Caco-2 (cell line): ENCODE measurements at regions not wholly inside any gene's neighbourhood (a gene's known extent, or its start where the extent isn't known, plus 50 kb on each side); places are given as distances from the start of the nearest gene placed in this dataset.

ENCODE experiments used
- BruUV-seq: library from RNA; stranded (reverse); fragments of 400-500 nt; replicated peaks from 2 replicates; lab custom pipeline; 2021; lab: Mats Ljungman, UMichigan
- CTCF ChIA-PET: fragments of 300-600 bp; sonication (Branson Sonifier 250); formaldehyde crosslinking; loops from one replicate; lab custom pipeline; 2022; ENCODE audit warnings: antibody characterized with exemption; lab: Charles Lee
- POLR2A ChIA-PET: fragments of 300-600 bp; sonication (Branson Sonifier 250); formaldehyde crosslinking; loops from one replicate; lab custom pipeline; 2022; ENCODE audit warnings: antibody characterized with exemption; lab: Charles Lee
- DNase-seq, 2 experiments: peaks; one replicate each; pipeline versions ENCODE4 v3.0.0 to v3.0.0-alpha.2; 2020 to 2022
- H3K27me3 ChIP-seq: replicated peaks from 2 replicates; pipeline ENCODE4 v1.6.0; 2011; ENCODE audit warnings: low read length; ENCODE audit not compliant: control insufficient read depth, insufficient read depth
- H3K36me3 ChIP-seq: 2 replicates; pipeline ENCODE4 v1.5.1; 2011; ENCODE audit warnings: low read length; ENCODE audit not compliant: control insufficient read depth, insufficient read depth
- H3K4me1 ChIP-seq: fragments of 250-450 bp; sonication (Bioruptor Pico); 2 replicates; pipeline ENCODE4 v1.5.1; 2020; ENCODE audit warnings: mild to moderate bottlenecking
- H3K4me3 ChIP-seq: 2 replicates; pipeline ENCODE4 v1.5.1; 2011; ENCODE audit warnings: low read depth, mild to moderate bottlenecking, control low read depth, low read length
- H3K9me3 ChIP-seq: fragments of 250-450 bp; sonication (Bioruptor Pico); 2 replicates; pipeline ENCODE4 v1.5.1; 2020; ENCODE audit warnings: mild to moderate bottlenecking, moderate library complexity
- H3K27ac Mint-ChIP-seq: one replicate; pipeline ENCODE4 v1.8.0; 2022; ENCODE audit warnings: mixed read lengths; ENCODE audit not compliant: unreplicated experiment
- H3K27me3 Mint-ChIP-seq: one replicate; pipeline ENCODE4 v1.8.0; 2022; ENCODE audit warnings: mixed read lengths; ENCODE audit not compliant: insufficient read depth, unreplicated experiment
- H3K36me3 Mint-ChIP-seq: one replicate; pipeline ENCODE4 v1.8.0; 2022; ENCODE audit warnings: mild to moderate bottlenecking, mixed read lengths; ENCODE audit not compliant: insufficient read depth, unreplicated experiment
- H3K4me1 Mint-ChIP-seq: one replicate; pipeline ENCODE4 v1.8.0; 2022; ENCODE audit warnings: low read depth, mixed read lengths; ENCODE audit not compliant: unreplicated experiment
- H3K4me3 Mint-ChIP-seq: one replicate; pipeline ENCODE4 v1.8.0; 2022; ENCODE audit warnings: mild to moderate bottlenecking, moderate library complexity, mixed read lengths; ENCODE audit not compliant: unreplicated experiment
- H3K9me3 Mint-ChIP-seq: one replicate; pipeline ENCODE4 v1.8.0; 2022; ENCODE audit warnings: mixed read lengths; ENCODE audit not compliant: unreplicated experiment
- intact Hi-C: fragments of 100-400 bp; cut with micrococcal nuclease; formaldehyde crosslinking; loops from one replicate; pipeline ENCODE4 v1.10.0; 2022; ENCODE audit not compliant: unreplicated experiment
- TF ChIP-seq, protein P1 (sequence below), 2 experiments: fragments of 200-600 bp in 1 of 2; IDR thresholded peaks; 1 replicate in 1 of 2; 2 replicates in 1 of 2; pipeline versions ENCODE4 v1.5.1 to v1.8.0; 2011 to 2022; ENCODE audit warnings: antibody characterized with exemption in 1 of 2, control low read depth in 1 of 2, inconsistent platforms in 1 of 2, low read depth in 1 of 2, low read length in 1 of 2, mild to moderate bottlenecking in 1 of 2, moderate library complexity in 1 of 2; ENCODE audit not compliant: insufficient read depth in 1 of 2, severe bottlenecking in 1 of 2, unreplicated experiment in 1 of 2

DNA sequence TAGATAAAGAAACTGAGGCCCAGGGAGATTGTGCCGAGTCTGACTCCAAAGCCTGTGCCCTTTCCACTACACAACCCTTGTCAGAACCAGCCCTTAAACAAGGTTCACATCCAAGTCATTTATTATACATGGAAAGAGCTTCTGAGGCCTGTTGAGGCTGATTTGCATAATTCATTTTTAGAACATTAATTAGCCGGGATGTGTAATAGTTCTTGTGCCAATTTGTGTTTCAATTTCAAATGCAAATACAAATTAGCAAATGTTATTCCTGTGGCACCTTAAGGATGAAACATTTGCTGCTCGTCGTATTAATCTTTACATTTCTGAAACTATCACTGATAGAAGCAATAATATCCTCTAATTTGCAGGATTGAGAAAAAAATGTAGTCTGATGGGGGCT lies 174.9 kb downstream of the MYCN start:
- H3K36me3 Mint-ChIP-seq: no peaks in the 10 kb centered on the region

DNA sequence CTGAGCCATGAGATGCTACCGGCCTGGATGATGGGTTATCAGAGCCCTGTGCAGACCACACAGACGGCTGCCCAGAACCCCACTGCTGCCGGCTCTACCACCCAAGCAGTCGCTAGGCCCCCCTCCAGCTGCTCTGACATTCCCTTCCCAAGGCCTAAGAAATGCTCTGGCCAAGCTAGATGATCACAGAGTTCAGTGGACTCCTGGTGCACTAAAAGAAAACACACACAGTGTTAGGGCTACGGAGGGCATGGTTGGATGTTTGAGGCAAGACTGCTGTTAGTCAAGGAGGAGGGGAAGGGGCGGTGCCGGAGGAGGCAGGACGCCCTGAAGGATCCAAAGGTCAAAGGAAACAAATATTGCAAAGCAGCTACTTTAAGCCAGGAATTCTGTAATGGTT lies 174.5 kb downstream of the MYCN start:
- ChIA-PET POLR2A (interaction anchor here (1.0 kb wide), 2 partner anchors 12 to 175 kb away, joined by 3 to 4 read pairs; partner anchors contain the start of gene MYCN), CTCF (interaction anchor here (0.8 kb wide), 1 partner anchor 42 kb away, joined by 3 read pairs; no protein-coding TSS in a partner anchor)
- no TSS peak for BruUV-seq
- Mint-ChIP-seq H3K9me3 (no peaks in the 10 kb centered on the region), H3K4me3 (no peak overlapping the region), H3K27ac (no peak overlapping the region), H3K27me3 (no peaks in the 10 kb centered on the region), H3K4me1 (peaks cover 12% of the 10 kb centered on the region), H3K36me3 (no peaks in the 10 kb centered on the region)
- intact Hi-C loops: loop anchor here (1.0 to 5.0 kb wide), 6 partner anchors 11 to 310 kb away; partner anchors contain the start of gene MYCN
- Histone ChIP-seq H3K27me3 (no peaks in the 10 kb centered on the region), H3K4me1 (peaks cover 36% of the 10 kb centered on the region), H3K36me3 (no peaks in the 10 kb centered on the region), H3K4me3 (no peak overlapping the region), H3K9me3 (no peaks in the 10 kb centered on the region)
- peak; percentile 83 to 88 for DNase-seq
- TF ChIP-seq, protein P1, sequence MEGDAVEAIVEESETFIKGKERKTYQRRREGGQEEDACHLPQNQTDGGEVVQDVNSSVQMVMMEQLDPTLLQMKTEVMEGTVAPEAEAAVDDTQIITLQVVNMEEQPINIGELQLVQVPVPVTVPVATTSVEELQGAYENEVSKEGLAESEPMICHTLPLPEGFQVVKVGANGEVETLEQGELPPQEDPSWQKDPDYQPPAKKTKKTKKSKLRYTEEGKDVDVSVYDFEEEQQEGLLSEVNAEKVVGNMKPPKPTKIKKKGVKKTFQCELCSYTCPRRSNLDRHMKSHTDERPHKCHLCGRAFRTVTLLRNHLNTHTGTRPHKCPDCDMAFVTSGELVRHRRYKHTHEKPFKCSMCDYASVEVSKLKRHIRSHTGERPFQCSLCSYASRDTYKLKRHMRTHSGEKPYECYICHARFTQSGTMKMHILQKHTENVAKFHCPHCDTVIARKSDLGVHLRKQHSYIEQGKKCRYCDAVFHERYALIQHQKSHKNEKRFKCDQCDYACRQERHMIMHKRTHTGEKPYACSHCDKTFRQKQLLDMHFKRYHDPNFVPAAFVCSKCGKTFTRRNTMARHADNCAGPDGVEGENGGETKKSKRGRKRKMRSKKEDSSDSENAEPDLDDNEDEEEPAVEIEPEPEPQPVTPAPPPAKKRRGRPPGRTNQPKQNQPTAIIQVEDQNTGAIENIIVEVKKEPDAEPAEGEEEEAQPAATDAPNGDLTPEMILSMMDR (IDR thresholded peaks at IDR 0.05; ENCODE audit: insufficient read depth in 1 of 2, low read depth in 1 of 2, low read length in 1 of 2, severe bottlenecking in 1 of 2, unreplicated experiment in 1 of 2): no peak

More for the DNA sequence above, 174.9 kb downstream of the MYCN start:
- Histone ChIP-seq H3K9me3 (no peaks in the 10 kb centered on the region), H3K36me3 (no peaks in the 10 kb centered on the region), H3K27me3 (no peaks in the 10 kb centered on the region), H3K4me3 (no peak overlapping the region), H3K4me1 (peaks cover 36% of the 10 kb centered on the region)
- H3K27me3 Mint-ChIP-seq: no peaks in the 10 kb centered on the region
- ChIA-PET CTCF (interaction anchor here (0.8 kb wide), 1 partner anchor 43 kb away, joined by 3 read pairs; no protein-coding TSS in a partner anchor), POLR2A (interaction anchor here (1.0 kb wide), 2 partner anchors 13 to 175 kb away, joined by 3 to 4 read pairs; partner anchors contain the start of gene MYCN)
- no TSS peak for BruUV-seq
- H3K27ac Mint-ChIP-seq: no peak overlapping the region
- peaks cover 12% of the 10 kb centered on the region for H3K4me1 Mint-ChIP-seq
- no peaks in the 10 kb centered on the region for H3K9me3 Mint-ChIP-seq
- no peak overlapping the region for H3K4me3 Mint-ChIP-seq
- intact Hi-C loops: loop anchor here (1.0 to 5.0 kb wide), 6 partner anchors 11 to 310 kb away; partner anchors contain the start of gene MYCN
- TF ChIP-seq, protein P1 (IDR thresholded peaks at IDR 0.05; ENCODE audit: insufficient read depth in 1 of 2, low read depth in 1 of 2, low read length in 1 of 2, severe bottlenecking in 1 of 2, unreplicated experiment in 1 of 2): no peak
- no peak for DNase-seq

DNA sequence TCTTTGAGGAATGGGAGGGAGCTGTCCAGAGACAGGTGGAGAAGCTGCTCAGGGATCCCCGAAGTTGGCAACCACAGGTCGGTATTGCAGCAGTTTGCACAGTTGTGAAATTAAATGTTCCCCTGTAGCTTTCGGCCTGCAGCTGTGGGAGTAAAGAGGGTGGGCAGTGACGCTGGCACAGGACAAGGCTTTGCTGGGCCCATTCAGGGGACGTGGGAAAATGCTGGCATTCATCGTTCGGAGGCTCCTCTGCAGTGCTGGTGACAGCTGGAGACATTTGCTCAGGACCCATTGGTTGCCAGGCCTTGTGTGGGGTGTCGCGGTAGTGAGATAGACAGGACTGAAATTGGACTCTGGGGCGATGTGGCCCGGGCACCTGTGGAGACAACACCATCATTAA lies 173.7 kb downstream of the MYCN start:
- Mint-ChIP-seq H3K27me3 (no peaks in the 10 kb centered on the region), H3K4me3 (no peak overlapping the region), H3K27ac (no peak overlapping the region), H3K36me3 (no peaks in the 10 kb centered on the region), H3K4me1 (peaks cover 12% of the 10 kb centered on the region), H3K9me3 (no peaks in the 10 kb centered on the region)
- H3K4me3 ChIP-seq: no peak overlapping the region
- TF ChIP-seq, protein P1 (IDR thresholded peaks at IDR 0.05; ENCODE audit: insufficient read depth in 1 of 2, low read depth in 1 of 2, low read length in 1 of 2, severe bottlenecking in 1 of 2, unreplicated experiment in 1 of 2): no peak
- H3K4me1 ChIP-seq: peaks cover 36% of the 10 kb centered on the region
- no peak for DNase-seq
- ChIA-PET POLR2A (interaction anchor here (0.5 kb wide), 1 partner anchor 167 kb away, joined by 10 read pairs; no protein-coding TSS in a partner anchor), CTCF (no interaction called here)
- H3K27me3 ChIP-seq: no peaks in the 10 kb centered on the region
- no peaks in the 10 kb centered on the region for H3K9me3 ChIP-seq
- no TSS peak for BruUV-seq
- H3K36me3 ChIP-seq: no peaks in the 10 kb centered on the region
- intact Hi-C loops: loop anchor here (2.0 kb wide), 2 partner anchors 17 to 173 kb away; partner anchors contain the start of gene MYCN
